ENCODE measurements at regions not wholly inside any gene's neighbourhood (a gene's known extent, or its start where the extent isn't known, plus 50 kb on each side); places are given as distances from the start of the nearest gene placed in this dataset.
A peak's percentile ranks its signal among the peaks of the same experiment; 100 is the strongest.

DNA sequence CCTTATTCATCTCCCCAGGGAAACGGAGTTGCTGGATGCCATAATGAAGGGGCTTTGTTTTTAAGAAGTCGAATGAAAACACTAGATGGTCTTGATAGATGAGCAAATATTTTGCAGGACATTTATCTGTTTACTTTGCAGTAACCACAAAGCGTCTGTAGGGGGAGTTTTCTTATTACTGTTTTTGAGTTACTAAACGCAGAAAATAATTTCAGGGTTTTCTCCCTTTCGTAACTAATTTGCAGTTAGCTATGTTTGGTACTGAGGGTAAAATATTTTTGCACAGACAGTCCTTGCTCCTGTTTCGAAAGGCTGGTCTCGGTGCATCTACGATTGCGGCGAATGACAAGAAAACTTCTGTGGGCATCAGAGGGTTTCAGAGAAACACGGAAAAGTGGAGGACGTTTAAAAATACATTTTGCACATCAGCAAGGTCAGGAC, 505.6 kb upstream of the MKI67 start:
- TF ChIP-seq, protein P1, sequence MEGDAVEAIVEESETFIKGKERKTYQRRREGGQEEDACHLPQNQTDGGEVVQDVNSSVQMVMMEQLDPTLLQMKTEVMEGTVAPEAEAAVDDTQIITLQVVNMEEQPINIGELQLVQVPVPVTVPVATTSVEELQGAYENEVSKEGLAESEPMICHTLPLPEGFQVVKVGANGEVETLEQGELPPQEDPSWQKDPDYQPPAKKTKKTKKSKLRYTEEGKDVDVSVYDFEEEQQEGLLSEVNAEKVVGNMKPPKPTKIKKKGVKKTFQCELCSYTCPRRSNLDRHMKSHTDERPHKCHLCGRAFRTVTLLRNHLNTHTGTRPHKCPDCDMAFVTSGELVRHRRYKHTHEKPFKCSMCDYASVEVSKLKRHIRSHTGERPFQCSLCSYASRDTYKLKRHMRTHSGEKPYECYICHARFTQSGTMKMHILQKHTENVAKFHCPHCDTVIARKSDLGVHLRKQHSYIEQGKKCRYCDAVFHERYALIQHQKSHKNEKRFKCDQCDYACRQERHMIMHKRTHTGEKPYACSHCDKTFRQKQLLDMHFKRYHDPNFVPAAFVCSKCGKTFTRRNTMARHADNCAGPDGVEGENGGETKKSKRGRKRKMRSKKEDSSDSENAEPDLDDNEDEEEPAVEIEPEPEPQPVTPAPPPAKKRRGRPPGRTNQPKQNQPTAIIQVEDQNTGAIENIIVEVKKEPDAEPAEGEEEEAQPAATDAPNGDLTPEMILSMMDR (IDR thresholded peaks at IDR 0.05; ENCODE audit: low read depth, low read length), result peak; percentile 38
- TF ChIP-seq EZH2phosphoT487 (IDR thresholded peaks at IDR 0.05; ENCODE audit: low read depth), result no peak

All from OCI-LY3 (cell line).